Transverse colon (tissue), 4 donors: ENCODE measurements at regions not wholly inside any gene's neighbourhood (a gene's known extent, or its start where the extent isn't known, plus 50 kb on each side); places are given as distances from the start of the nearest gene placed in this dataset.

Experiments used
- EP300 ChIP-seq: sonication (generic); formaldehyde crosslinking; IDR thresholded peaks from one replicate; pipeline ENCODE4 v1.6.1; 2017; ENCODE audit warnings: antibody characterized with exemption, low read depth
- POLR2A ChIP-seq: fragments of 450-650 bp; IDR thresholded peaks from one replicate; pipeline ENCODE4 v1.6.1; 2016; ENCODE audit warnings: antibody characterized with exemption, mild to moderate bottlenecking, moderate library complexity
- POLR2AphosphoS5 ChIP-seq, 3 donors: sonication (generic); formaldehyde crosslinking; IDR thresholded peaks; one replicate each; pipeline ENCODE4 v1.6.1; 2016; ENCODE audit warnings: antibody characterized with exemption in 3 of 3
- TF ChIP-seq, protein P1 (sequence below), 5 experiments: fragments of 200-600 bp in 3 of 5; fragments of 450-650 bp in 2 of 5; sonication (generic) in 3 of 5; IDR thresholded peaks; 1 replicate in 2 of 5; 2 replicates in 3 of 5; pipeline ENCODE4 v1.5.1; 2016 to 2017; ENCODE audit warnings: antibody characterized with exemption in 5 of 5, inconsistent platforms in 3 of 5, mild to moderate bottlenecking in 2 of 5, moderate library complexity in 1 of 5

DNA sequence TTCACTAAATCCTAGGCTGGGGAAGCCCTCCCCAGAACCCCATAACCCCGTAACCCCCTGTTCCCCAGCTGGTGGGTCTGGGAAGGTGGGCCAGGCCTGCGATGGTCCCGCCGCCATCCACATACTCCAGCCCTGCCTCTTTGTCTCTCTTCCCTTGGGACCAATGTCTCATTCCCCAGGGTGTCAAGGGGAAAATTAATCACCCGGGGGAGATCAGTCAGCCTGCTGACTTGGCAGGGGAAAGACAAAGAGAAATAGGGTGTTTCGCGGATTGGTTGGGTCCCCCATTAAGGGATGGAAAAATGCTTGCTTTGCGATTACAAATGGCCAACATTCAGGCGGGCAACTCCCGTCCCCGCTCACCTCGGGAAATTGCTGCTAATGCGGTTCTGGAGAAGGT is 60.6 kb upstream of the LHX5 start:
- TF ChIP-seq POLR2A (no peak), POLR2AphosphoS5 (IDR thresholded peaks at IDR 0.05) (no peak), EP300 (no peak)
- TF ChIP-seq, protein P1, sequence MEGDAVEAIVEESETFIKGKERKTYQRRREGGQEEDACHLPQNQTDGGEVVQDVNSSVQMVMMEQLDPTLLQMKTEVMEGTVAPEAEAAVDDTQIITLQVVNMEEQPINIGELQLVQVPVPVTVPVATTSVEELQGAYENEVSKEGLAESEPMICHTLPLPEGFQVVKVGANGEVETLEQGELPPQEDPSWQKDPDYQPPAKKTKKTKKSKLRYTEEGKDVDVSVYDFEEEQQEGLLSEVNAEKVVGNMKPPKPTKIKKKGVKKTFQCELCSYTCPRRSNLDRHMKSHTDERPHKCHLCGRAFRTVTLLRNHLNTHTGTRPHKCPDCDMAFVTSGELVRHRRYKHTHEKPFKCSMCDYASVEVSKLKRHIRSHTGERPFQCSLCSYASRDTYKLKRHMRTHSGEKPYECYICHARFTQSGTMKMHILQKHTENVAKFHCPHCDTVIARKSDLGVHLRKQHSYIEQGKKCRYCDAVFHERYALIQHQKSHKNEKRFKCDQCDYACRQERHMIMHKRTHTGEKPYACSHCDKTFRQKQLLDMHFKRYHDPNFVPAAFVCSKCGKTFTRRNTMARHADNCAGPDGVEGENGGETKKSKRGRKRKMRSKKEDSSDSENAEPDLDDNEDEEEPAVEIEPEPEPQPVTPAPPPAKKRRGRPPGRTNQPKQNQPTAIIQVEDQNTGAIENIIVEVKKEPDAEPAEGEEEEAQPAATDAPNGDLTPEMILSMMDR (IDR thresholded peaks at IDR 0.05) = no peak
